Prostate gland (tissue), 2 donors: ENCODE measurements at regions not wholly inside any gene's neighbourhood (a gene's known extent, or its start where the extent isn't known, plus 50 kb on each side); places are given as distances from the start of the nearest gene placed in this dataset.

Source experiments
- POLR2A ChIP-seq: fragments of 450-650 bp; IDR thresholded peaks from one replicate; pipeline ENCODE4 v1.6.1; 2016; ENCODE audit warnings: antibody characterized with exemption, mild to moderate bottlenecking
- TF ChIP-seq, protein P1 (sequence below), 4 experiments: fragments of 200-600 bp in 2 of 4; fragments of 450-650 bp in 2 of 4; sonication (generic) in 2 of 4; IDR thresholded peaks; 1 replicate in 3 of 4; 2 replicates in 1 of 4; pipeline ENCODE4 v1.5.1; 2016 to 2019; ENCODE audit warnings: antibody characterized with exemption in 4 of 4, mild to moderate bottlenecking in 2 of 4, moderate library complexity in 2 of 4

- TF ChIP-seq, protein P1, sequence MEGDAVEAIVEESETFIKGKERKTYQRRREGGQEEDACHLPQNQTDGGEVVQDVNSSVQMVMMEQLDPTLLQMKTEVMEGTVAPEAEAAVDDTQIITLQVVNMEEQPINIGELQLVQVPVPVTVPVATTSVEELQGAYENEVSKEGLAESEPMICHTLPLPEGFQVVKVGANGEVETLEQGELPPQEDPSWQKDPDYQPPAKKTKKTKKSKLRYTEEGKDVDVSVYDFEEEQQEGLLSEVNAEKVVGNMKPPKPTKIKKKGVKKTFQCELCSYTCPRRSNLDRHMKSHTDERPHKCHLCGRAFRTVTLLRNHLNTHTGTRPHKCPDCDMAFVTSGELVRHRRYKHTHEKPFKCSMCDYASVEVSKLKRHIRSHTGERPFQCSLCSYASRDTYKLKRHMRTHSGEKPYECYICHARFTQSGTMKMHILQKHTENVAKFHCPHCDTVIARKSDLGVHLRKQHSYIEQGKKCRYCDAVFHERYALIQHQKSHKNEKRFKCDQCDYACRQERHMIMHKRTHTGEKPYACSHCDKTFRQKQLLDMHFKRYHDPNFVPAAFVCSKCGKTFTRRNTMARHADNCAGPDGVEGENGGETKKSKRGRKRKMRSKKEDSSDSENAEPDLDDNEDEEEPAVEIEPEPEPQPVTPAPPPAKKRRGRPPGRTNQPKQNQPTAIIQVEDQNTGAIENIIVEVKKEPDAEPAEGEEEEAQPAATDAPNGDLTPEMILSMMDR (IDR thresholded peaks at IDR 0.05): no peak
- TF ChIP-seq POLR2A: no peak
Measured at GRCh38 chr15:92812271-92812670, 87.9 kb upstream of the CHD2 start.
